ENCODE measurements at regions not wholly inside any gene's neighbourhood (a gene's known extent, or its start where the extent isn't known, plus 50 kb on each side); places are given as distances from the start of the nearest gene placed in this dataset.
"Not testable (repeated sequence)": the region's sequence is repeated elsewhere in the genome, so short reads cannot be mapped to it uniquely, and the experiment has no call there.

GRCh38 chr4:128758314-128758922 lies 51.1 kb upstream of the JADE1 start:
- no peak for DNase-seq
- no peak for ATAC-seq
- intact Hi-C loops (cut with DNase I): no loop called here

GRCh38 chr4:128757712-128758111 lies 51.8 kb upstream of the JADE1 start:
- ATAC-seq: peak; percentile 82 to 97
- intact Hi-C loops (cut with DNase I): no loop called here

DNA sequence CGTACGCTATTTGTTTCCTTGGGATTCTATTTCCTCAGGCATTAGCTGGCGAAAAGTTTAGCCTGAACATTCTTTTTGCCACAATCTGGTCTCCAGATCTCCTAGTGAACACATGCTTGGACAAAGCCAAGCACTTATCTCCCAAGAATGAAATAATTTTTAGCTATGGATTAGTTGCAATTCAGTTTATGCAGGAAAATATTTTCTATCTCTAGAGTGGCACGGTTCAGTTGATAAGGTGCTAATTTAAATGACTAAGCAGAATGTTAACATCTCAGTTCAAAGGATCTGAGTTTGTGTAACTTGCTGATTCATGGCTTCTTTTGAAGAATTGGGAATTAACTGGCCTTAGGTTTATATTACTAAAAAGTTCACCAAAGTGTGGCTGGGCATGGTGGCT lies 58.1 kb upstream of the JADE1 start:
- intact Hi-C loops (cut with DNase I): no loop called here
- no peak for ATAC-seq
- DNase-seq: no peak

More at GRCh38 chr4:128757712-128758111, 51.8 kb upstream of the JADE1 start:
- DNase-seq: peak; percentile 32

DNA sequence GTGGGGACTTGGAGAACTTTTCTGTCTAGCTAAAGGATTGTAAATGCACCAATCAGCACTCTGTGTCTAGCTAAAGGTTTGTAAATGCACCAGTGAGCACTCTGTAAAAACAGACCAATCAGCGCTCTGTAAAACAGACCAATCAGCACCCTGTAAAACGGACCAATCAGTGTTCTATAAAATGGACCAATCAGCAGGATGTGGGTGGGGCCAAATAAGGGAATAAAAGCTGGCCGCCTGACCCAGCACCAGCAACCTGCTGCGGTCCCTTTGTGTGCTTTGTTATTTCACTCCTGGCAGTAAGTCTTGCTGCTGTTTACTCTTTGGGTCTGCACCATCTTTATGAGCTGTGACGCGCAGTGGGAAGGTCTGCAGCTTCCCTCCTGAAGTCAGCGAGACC lies 67.8 kb upstream of the JADE1 start:
- intact Hi-C loops (cut with DNase I); DNase-seq; ATAC-seq: not testable (repeated sequence)

DNA sequence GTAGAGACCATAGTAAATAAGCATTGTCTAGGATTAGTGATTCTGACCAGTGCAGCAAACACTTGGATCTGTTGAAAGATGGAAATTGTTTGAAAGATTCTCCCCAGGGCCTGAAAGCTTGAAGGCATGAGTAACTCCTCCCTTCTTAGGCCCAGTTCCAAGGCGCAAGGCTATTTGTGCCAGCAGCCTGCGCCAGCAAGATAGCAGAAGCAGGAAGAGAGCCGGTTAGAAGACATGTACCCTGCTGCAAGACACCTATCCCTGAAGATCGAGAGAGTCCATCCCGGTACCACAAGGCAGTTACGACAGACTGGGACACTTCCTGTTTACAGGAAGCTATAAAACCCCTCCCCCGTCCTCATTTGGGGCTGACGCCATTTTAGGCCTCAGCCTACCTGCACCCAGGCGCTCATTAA lies 72.4 kb upstream of the JADE1 start:
- DNase-seq (no peak), ATAC-seq (peak; percentile 53 to 66)
- intact Hi-C loops (cut with DNase I): no loop called here

- intact Hi-C loops (cut with DNase I): no loop called here
- no peak for DNase-seq
- ATAC-seq: no peak
These were observed 73.8 kb upstream of the JADE1 start for GRCh38 chr4:128735714-128736113.

DNA sequence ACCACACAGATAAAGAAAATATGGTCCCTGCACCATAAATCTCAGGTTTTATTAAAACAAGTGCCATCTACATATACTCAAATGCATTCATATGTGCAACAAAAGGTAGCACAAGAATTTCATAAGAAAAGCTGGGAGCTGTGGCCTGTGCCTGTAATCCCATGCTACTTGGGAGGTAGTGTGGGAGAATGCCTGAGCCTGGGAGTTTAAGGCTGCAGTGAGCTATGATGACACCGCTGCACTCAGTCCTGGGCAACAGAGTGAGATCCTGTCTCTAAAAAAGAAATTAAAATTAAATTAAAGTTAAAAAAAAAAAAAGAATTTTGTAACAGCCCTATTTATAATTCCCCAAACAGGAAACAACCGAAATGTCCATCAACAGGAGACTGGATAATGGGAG lies 81.3 kb upstream of the JADE1 start:
- intact Hi-C loops (cut with DNase I): no loop called here
- ATAC-seq (no peak), DNase-seq (no peak)

DNA sequence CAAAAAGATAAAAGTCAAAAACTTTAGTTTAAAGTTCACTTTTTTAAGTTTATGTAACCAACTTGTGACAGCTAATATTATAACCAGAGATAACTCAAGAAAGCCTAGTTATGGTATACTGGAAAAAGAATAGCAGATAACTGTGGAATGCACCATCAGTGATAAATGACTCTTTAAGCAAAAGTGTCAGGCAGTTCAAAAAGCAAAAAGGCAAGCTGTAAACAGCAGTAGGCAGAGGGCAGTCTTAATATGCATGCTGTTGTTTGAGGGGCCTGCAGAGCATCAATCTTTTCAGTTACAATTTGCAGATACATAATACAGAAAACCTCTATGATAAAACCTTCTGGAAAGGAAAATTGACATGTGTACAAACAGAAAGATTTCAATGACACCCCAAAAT lies 81.8 kb upstream of the JADE1 start:
- intact Hi-C loops (cut with DNase I): no loop called here
- no peak for DNase-seq
- no peak for ATAC-seq

- no peak for ATAC-seq
- no peak for DNase-seq
- intact Hi-C loops (cut with DNase I): no loop called here
These were observed 84.0 kb upstream of the JADE1 start for GRCh38 chr4:128725405-128726055.

GRCh38 chr4:128722911-128723310 lies 86.6 kb upstream of the JADE1 start:
- ATAC-seq (no peak), DNase-seq (no peak)
- intact Hi-C loops (cut with DNase I): no loop called here

- no peak for ATAC-seq
- intact Hi-C loops (cut with DNase I): no loop called here
- no peak for DNase-seq
These were observed 87.6 kb upstream of the JADE1 start for GRCh38 chr4:128721896-128722295.

GRCh38 chr4:128720270-128720669 lies 89.2 kb upstream of the JADE1 start:
- intact Hi-C loops (cut with DNase I): no loop called here
- DNase-seq: no peak
- ATAC-seq: no peak

DNA sequence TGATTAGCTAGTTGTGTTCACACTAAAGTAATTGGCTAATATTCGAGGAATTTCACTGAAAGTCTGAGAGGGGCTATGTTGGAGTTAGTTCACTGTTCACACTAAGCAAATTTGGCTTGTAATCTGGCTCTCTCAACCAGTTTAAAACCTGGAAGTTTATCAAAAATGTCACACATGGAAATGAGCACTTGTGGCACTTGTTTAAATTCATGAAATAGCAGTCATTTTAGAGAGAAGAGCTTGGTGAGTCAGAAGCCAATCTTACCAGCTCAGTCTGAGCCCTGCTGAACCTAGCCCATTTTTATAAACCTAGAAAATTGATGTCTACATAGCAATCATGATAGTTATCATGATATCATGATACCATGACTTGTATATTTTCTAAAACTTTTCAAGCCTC lies 90.7 kb upstream of the JADE1 start:
- DNase-seq: no peak
- intact Hi-C loops (cut with DNase I): no loop called here
- no peak for ATAC-seq

DNA sequence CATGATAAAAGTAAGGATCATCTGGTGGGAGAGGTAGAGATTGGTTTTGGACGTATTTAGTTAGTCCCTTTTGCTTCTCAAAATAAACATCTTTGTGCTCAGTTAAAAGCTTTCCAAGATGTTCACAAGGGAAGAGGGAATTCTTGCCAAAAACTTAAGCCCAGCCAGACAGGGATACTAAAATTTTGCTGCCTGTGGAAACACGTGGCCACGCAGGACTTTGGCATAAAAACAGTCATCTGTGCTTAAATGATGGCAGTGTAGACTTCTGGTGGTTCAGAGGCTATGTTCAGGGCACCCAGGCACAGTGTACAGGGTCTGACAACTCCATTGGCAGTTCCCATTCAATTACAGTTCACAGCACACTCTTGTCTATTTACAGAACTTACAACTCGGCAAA lies 93.2 kb upstream of the JADE1 start:
- intact Hi-C loops (cut with DNase I): no loop called here
- DNase-seq (no peak), ATAC-seq (peak; percentile 26 to 70)

GRCh38 chr4:128715616-128716015 lies 93.9 kb upstream of the JADE1 start:
- intact Hi-C loops (cut with DNase I): no loop called here
- DNase-seq (no peak), ATAC-seq (peak in 1 of 2 donors; percentile 41)

- DNase-seq (no peak), ATAC-seq (peak in 1 of 2 donors; percentile 29)
- intact Hi-C loops (cut with DNase I): no loop called here
These were observed 98.1 kb upstream of the JADE1 start for GRCh38 chr4:128711361-128711760.

DNA sequence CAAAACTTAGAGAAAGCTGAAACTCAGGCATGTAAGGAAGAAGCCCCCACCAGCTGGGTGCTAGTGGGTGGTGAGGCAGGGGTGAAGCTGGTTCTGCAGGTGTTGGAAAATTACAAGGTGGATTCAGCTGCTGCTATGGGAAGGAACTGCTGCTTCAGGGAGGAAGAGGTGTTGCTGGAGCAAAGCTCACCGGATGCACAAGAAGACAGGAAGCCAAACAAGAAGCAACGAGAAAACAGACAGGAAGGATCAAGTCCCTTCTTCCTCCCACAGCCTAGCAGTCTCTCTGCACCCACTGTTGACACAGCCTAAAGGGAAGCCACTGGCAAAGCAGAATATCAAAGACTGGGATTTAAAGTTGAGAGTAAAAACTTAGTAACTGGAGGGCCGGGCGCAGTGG lies 100.2 kb upstream of the JADE1 start:
- DNase-seq: no peak
- intact Hi-C loops (cut with DNase I): no loop called here
- no peak for ATAC-seq

GRCh38 chr4:128707864-128708263 lies 101.6 kb upstream of the JADE1 start:
- ATAC-seq (no peak), DNase-seq (no peak)
- intact Hi-C loops (cut with DNase I): no loop called here

GRCh38 chr4:128703948-128704347 lies 105.6 kb upstream of the JADE1 start:
- no peak for DNase-seq
- intact Hi-C loops (cut with DNase I): no loop called here
- no peak for ATAC-seq

DNA sequence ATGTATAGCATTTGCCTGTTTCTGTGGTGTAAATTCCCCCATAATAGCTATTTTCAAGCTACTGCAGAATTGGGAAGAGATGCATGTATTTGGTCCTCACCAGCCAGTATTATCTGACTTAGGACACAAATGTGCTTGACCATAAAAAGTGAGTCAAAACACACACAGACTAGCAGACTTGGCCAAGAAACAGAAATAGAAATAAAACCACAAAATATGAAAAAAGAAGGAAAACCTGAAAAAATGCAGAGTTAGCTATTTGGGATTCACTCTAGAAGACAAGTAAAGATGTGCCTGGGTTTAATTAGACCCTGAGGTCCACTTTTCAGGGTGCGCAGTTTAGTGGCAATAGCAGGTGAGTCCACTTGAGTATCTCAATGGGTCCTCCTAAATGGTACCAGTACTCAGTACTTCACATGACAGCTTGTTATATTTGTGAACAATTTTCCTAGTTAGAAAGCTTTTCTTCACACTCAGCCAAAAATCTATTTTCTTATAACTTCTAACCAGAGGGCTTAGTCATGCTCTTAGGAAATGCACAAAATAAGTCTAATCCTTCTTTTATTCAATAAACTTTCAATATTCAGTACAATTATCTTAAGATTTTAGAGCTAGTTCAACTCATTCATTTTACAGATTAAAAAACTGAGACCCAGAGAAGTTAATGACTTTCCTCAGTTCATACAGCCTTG lies 108.7 kb upstream of the JADE1 start:
- no peak for ATAC-seq

DNA sequence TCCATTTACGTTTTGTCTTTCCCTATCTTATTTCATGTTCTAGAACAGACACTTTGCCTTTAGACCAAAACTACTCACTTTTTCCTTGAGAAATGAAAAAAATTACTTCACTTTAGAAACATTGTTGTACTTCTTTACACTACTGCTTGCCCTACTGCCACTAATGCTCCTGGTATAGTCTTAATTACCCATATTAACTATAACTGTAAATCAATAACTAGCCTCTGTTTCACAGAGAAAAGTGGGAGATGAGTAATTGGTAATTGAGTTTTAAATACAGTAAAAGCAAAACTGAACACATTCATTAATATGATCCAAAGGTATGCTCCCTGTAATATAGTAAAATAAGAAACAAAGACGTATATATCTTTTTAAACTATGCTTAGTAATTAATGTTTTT lies 111.1 kb upstream of the JADE1 start:
- ATAC-seq (no peak), DNase-seq (no peak)
- intact Hi-C loops (cut with DNase I): no loop called here

More for the DNA sequence above, 108.7 kb upstream of the JADE1 start:
- no peak for DNase-seq
- intact Hi-C loops (cut with DNase I): no loop called here

Data from left cardiac atrium (tissue), 4 donors.